ENCODE measurements at regions not wholly inside any gene's neighbourhood (a gene's known extent, or its start where the extent isn't known, plus 50 kb on each side); places are given as distances from the start of the nearest gene placed in this dataset.
"Not testable (repeated sequence)": the region's sequence is repeated elsewhere in the genome, so short reads cannot be mapped to it uniquely, and the experiment has no call there.

- POLR2A ChIA-PET = no interaction called here
- no peak for TF ChIP-seq CTCF (IDR thresholded peaks at IDR 0.05; ENCODE audit: insufficient read depth, low read depth, low read length)
- DNase-seq (ENCODE audit: low read depth) = no peak
- no peaks in the 10 kb centered on the region for H3K27me3 ChIP-seq (ENCODE audit: control insufficient read depth, insufficient read depth, low read length)
- no peak overlapping the region for H3K4me3 ChIP-seq (ENCODE audit: low read depth, low read length)
- CTCF ChIA-PET = interaction anchor here (0.6 kb wide), 1 partner anchor 1435 kb away, joined by 3 read pairs; no protein-coding TSS in a partner anchor
- H3K36me3 ChIP-seq (ENCODE audit: control insufficient read depth, insufficient read depth, low read length) = no peaks in the 10 kb centered on the region
Measured at GRCh38 chr3:20280257-20280656, 94.3 kb upstream of the SGO1 start.

- H3K27me3 ChIP-seq (ENCODE audit: control insufficient read depth, insufficient read depth, low read length); POLR2A ChIA-PET; H3K36me3 ChIP-seq (ENCODE audit: control insufficient read depth, insufficient read depth, low read length); H3K4me3 ChIP-seq (ENCODE audit: low read depth, low read length); DNase-seq (ENCODE audit: low read depth); CTCF ChIA-PET: not testable (repeated sequence)
Measured at GRCh38 chr3:20265977-20266376, 80.0 kb upstream of the SGO1 start.

GRCh38 chr3:20264900-20265567, 79.0 kb upstream of the SGO1 start:
- H3K27me3 ChIP-seq (ENCODE audit: control insufficient read depth, insufficient read depth, low read length) = no peaks in the 10 kb centered on the region
- DNase-seq (ENCODE audit: low read depth) = no peak
- no peak for TF ChIP-seq CTCF (IDR thresholded peaks at IDR 0.05; ENCODE audit: insufficient read depth, low read depth, low read length)
- H3K4me3 ChIP-seq (ENCODE audit: low read depth, low read length) = no peak overlapping the region
- ChIA-PET POLR2A (no interaction called here), CTCF (no interaction called here)
- H3K36me3 ChIP-seq (ENCODE audit: control insufficient read depth, insufficient read depth, low read length) = no peaks in the 10 kb centered on the region

GRCh38 chr3:20258371-20258770, 72.4 kb upstream of the SGO1 start:
- ChIA-PET CTCF (no interaction called here), POLR2A (no interaction called here)
- TF ChIP-seq CTCF (IDR thresholded peaks at IDR 0.05; ENCODE audit: insufficient read depth, low read depth, low read length) = no peak
- no peaks in the 10 kb centered on the region for H3K36me3 ChIP-seq (ENCODE audit: control insufficient read depth, insufficient read depth, low read length)
- H3K27me3 ChIP-seq (ENCODE audit: control insufficient read depth, insufficient read depth, low read length) = no peaks in the 10 kb centered on the region
- H3K4me3 ChIP-seq (ENCODE audit: low read depth, low read length) = no peak overlapping the region
- no peak for DNase-seq (ENCODE audit: low read depth)

GRCh38 chr3:20256144-20256543, 70.1 kb upstream of the SGO1 start:
- no peak for TF ChIP-seq CTCF (IDR thresholded peaks at IDR 0.05; ENCODE audit: insufficient read depth, low read depth, low read length)
- Histone ChIP-seq H3K27me3 (ENCODE audit: control insufficient read depth, insufficient read depth, low read length) (no peaks in the 10 kb centered on the region), H3K36me3 (ENCODE audit: control insufficient read depth, insufficient read depth, low read length) (no peaks in the 10 kb centered on the region), H3K4me3 (ENCODE audit: low read depth, low read length) (no peak overlapping the region)
- ChIA-PET CTCF (no interaction called here), POLR2A (no interaction called here)
- DNase-seq (ENCODE audit: low read depth) = no peak

Measured in BJ (cell line).